GM12874 (cell line): ENCODE measurements at regions not wholly inside any gene's neighbourhood (a gene's known extent, or its start where the extent isn't known, plus 50 kb on each side); places are given as distances from the start of the nearest gene placed in this dataset.
A peak's percentile ranks its signal among the peaks of the same experiment; 100 is the strongest.

ENCODE experiments used
- TF ChIP-seq, protein P1 (sequence below): IDR thresholded peaks from 2 replicates; pipeline ENCODE4 v1.5.1; 2011; ENCODE audit warnings: low read depth, mild to moderate bottlenecking, control low read depth, low read length, moderate library complexity; ENCODE audit not compliant: insufficient read depth

DNA sequence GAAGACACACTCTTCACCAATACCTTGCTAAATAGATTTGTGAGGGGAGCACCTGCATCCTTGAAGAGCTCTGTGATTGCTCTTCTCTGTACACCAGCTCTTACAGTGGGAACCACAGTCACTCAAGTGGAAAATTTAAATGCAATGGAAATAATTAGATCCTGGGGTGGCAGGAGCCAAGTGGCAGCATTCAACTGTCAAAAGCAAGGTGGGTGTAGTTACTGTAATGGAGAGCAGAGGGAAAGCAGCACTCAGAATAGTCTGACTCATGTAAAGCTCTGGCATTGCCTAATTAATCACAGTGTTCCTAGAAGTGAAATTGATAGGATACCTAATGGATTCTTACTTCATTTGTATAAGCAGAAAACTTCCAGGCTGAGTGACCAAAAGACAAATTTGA, 245.8 kb downstream of the KCNE4 start:
- TF ChIP-seq, protein P1, sequence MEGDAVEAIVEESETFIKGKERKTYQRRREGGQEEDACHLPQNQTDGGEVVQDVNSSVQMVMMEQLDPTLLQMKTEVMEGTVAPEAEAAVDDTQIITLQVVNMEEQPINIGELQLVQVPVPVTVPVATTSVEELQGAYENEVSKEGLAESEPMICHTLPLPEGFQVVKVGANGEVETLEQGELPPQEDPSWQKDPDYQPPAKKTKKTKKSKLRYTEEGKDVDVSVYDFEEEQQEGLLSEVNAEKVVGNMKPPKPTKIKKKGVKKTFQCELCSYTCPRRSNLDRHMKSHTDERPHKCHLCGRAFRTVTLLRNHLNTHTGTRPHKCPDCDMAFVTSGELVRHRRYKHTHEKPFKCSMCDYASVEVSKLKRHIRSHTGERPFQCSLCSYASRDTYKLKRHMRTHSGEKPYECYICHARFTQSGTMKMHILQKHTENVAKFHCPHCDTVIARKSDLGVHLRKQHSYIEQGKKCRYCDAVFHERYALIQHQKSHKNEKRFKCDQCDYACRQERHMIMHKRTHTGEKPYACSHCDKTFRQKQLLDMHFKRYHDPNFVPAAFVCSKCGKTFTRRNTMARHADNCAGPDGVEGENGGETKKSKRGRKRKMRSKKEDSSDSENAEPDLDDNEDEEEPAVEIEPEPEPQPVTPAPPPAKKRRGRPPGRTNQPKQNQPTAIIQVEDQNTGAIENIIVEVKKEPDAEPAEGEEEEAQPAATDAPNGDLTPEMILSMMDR, result no peak

DNA sequence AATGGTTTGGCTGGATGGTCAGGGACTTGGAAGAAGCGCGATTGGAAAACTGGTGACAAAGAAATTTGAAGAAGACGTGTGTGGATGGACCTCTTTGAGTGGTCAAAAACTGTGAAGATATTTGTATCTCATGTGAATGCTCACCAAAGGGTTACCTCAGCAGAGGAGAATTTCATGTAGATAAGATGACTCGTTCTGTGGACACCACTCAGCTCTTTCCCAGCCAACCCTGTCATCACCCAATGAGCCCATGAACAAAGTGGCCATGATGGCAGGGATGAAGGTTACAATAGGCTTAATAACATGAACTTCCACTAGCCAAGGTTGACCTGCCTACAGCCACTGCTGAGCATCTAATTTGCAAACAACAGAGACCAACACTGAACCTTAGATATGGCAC, 248.3 kb downstream of the KCNE4 start:
- TF ChIP-seq, protein P1, result no peak

DNA sequence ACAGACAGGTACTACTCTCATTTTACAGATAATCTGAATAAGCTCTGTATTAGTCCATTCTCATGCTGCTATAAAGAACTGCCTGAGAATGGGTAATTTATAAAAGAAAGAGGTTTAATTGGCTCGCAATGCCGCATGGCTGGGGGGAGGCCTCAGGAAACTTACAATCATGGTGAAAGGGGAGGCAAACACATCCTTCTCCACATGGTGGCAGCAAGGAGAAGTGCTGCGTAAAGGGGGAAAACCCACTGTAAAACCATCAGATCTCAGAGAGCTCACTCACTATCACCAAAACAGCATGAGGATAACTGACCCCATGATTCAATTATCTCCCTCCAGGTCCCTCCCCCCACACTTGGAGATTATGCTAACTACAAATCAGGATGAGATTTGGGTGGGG, 254.4 kb downstream of the KCNE4 start:
- TF ChIP-seq, protein P1, result peak; percentile 50; the same call in 1 of the 2 replicates

DNA sequence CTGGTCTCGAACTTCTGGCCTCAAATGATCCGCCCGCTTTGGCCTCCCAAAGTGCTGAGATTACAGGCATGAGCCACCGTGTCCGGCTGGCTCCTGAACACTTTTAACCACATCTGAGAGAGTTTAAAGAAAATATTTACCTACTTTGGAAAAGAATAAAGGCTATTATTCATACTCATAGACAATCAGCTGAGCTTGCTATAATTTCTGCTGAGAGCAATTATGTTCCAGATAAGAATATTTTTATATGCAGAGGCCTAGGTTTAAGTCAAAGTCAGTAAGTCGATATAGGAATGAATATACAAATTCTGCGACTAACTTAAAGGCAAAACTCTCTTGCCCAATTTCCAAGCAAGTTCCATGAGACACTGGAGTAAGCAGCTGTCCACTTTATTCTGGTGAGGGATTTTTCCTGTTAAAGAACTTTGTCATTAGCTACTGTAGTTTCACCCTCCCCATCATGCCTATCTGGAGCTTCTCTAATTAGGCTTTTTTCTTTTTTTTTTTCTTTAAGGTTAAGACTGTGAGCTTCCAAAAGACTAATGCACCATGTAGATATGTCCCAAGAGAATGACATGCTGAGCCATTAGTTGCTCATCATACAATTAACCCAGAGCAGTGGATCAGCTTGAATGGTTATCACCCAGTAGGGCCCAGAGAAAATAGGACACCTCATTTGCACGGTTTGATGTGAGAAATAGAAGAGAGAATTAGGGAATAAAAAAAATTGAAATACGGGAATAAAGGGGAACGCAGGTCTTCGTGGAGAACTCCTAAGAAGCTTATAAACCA, 260.1 kb downstream of the KCNE4 start:
- TF ChIP-seq, protein P1, result no peak

DNA sequence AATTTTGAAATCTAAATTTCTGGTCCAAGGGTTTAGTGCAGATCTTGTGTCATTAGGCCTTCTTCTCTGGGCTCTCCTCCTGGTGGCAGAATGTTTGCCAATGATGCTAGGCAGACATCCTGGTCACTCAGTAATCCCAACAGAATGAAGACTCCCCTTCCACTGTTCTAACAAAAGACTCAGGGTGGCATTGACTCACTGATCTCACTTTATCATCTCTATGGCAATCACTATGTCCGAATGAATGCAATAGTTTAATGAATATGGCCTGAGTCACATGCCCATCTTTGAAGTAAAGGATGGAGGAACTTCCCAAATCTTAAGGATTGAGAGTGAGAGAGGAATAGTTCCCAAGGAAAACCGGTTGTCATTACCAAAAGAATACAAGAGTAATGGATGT, 261.1 kb downstream of the KCNE4 start:
- TF ChIP-seq, protein P1, result no peak

DNA sequence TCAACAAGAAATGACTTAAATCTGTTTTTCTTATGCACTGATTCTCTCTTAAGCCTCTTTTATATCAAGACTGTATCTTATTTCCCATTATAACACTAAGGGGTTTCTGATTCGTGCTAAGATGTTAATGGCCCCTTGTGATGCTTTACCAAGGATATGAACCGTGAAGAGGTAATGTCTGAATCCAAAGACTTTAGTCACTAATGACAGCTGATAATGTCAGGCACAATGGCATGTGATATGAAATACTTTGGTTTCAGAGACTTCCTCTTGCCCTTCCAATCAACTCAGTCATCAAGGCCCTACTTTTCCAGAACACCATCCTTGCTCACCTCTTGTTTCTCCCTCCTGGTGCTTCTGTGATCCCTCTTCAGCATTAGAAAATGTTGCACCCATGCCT, 262.8 kb downstream of the KCNE4 start:
- TF ChIP-seq, protein P1, result no peak

DNA sequence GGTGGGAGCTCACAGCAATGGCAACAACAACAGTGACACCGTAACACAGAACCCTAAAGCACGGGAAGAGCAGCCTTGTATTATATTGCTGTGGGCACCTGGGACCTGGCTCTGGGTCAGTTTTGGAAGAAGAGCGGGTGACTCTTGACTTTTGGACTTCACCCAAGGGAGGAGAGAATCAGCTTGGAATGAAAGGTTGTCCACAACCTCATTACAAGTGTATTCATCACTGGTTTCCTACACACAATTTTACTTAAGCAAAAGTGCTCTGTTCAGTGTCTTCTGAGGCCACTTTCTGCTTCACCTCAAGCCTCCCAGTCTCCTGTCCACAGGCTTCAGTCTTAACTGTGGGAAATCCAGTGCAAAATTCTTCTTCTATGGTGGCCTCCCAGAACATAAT, 263.8 kb downstream of the KCNE4 start:
- TF ChIP-seq, protein P1, result no peak

DNA sequence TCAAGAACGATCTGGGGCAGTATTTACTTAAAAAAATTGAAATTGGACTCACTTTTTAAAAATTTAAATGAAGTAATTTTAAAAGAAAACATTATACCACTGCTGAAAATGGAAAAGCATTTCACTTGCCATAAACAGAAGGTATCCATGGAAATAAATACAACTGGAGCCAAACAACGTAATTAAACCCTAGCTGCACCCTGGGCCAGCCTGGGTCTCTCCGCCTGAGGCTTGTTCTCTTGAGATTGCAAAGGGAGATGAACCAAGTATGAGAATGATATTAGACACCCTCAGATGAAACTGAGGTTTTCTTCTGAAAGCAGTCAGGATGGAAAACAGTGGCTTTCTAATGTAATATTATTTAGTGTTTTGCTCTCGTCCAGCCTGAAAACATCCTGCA, 264.4 kb downstream of the KCNE4 start:
- TF ChIP-seq, protein P1, result no peak
